NCI-H1092 (cell line): ENCODE measurements at regions not wholly inside any gene's neighbourhood (a gene's known extent, or its start where the extent isn't known, plus 50 kb on each side); places are given as distances from the start of the nearest gene placed in this dataset.

Experiments
- DNase-seq: peaks from one replicate; lab custom pipeline; 2025; lab: John Stamatoyannopoulos, UW

- no peak for DNase-seq
These were observed 306.7 kb downstream of the EMP1 start for GRCh38 chr12:13503094-13503835.

- no peak for DNase-seq
These were observed 302.5 kb downstream of the EMP1 start for GRCh38 chr12:13499008-13499407.

- no peak for DNase-seq
These were observed 299.6 kb downstream of the EMP1 start for GRCh38 chr12:13496111-13496510.

GRCh38 chr12:13489246-13489645 is 292.7 kb downstream of the EMP1 start:
- no peak for DNase-seq

GRCh38 chr12:13487326-13487725 is 290.8 kb downstream of the EMP1 start:
- DNase-seq = no peak

GRCh38 chr12:13486794-13487193 is 290.3 kb downstream of the EMP1 start:
- no peak for DNase-seq

GRCh38 chr12:13478650-13479181 is 282.2 kb downstream of the EMP1 start:
- DNase-seq = no peak

- no peak for DNase-seq
These were observed 277.9 kb downstream of the EMP1 start for GRCh38 chr12:13474381-13474780.

- DNase-seq = no peak
These were observed 276.2 kb downstream of the EMP1 start for GRCh38 chr12:13472690-13473089.

GRCh38 chr12:13471471-13471870 is 274.9 kb downstream of the EMP1 start:
- DNase-seq = no peak

- DNase-seq = no peak
These were observed 269.1 kb downstream of the EMP1 start for GRCh38 chr12:13465635-13466034.

GRCh38 chr12:13463189-13463588 is 266.7 kb downstream of the EMP1 start:
- DNase-seq = no peak

GRCh38 chr12:13462450-13462849 is 265.9 kb downstream of the EMP1 start:
- no peak for DNase-seq

- no peak for DNase-seq
These were observed 259.2 kb downstream of the EMP1 start for GRCh38 chr12:13455778-13456144.

- no peak for DNase-seq
These were observed 258.7 kb downstream of the EMP1 start for GRCh38 chr12:13454991-13455777.

- no peak for DNase-seq
These were observed 256.5 kb downstream of the EMP1 start for GRCh38 chr12:13452955-13453570.

GRCh38 chr12:13451776-13452175 is 255.2 kb downstream of the EMP1 start:
- DNase-seq = no peak

- DNase-seq = no peak
These were observed 253.9 kb downstream of the EMP1 start for GRCh38 chr12:13450231-13451080.

- no peak for DNase-seq
These were observed 247.6 kb downstream of the EMP1 start for GRCh38 chr12:13444076-13444475.

GRCh38 chr12:13443498-13443897 is 247.0 kb downstream of the EMP1 start:
- DNase-seq = no peak

GRCh38 chr12:13443028-13443427 is 246.5 kb downstream of the EMP1 start:
- no peak for DNase-seq

GRCh38 chr12:13442457-13442856 is 245.9 kb downstream of the EMP1 start:
- DNase-seq = no peak
